ENCODE measurements at regions not wholly inside any gene's neighbourhood (a gene's known extent, or its start where the extent isn't known, plus 50 kb on each side); places are given as distances from the start of the nearest gene placed in this dataset.

GRCh38 chr10:128714644-128715415, 588.6 kb upstream of the MKI67 start:
- Histone ChIP-seq H3K9me3 (ENCODE audit: control insufficient read depth in 2 of 3, low read length in 3 of 3) (no peaks in the 10 kb centered on the region), H3K27me3 (ENCODE audit: control insufficient read depth in 2 of 2, insufficient read depth in 2 of 2, low read length in 2 of 2) (no peaks in the 10 kb centered on the region), H3K4me3 (ENCODE audit: low read length) (no peak overlapping the region), H3K36me3 (ENCODE audit: control insufficient read depth in 2 of 3, insufficient read depth in 3 of 3, low read length in 3 of 3) (no peaks in the 10 kb centered on the region), H3K27ac (ENCODE audit: low read depth, low read length) (no peak overlapping the region), H3K4me1 (ENCODE audit: control insufficient read depth in 2 of 2, insufficient read depth in 2 of 2, low read length in 2 of 2) (no peaks in the 10 kb centered on the region)
- Mint-ChIP-seq H3K27me3 (peaks cover 0 to 35% (median 17%) of the 10 kb centered on the region in 5 donors), H3K27ac (no peak overlapping the region), H3K4me3 (no peak overlapping the region), H3K36me3 (no peaks in the 10 kb centered on the region), H3K9me3 (peaks cover 0 to 3% (median 0%) of the 10 kb centered on the region in 11 donors), H3K4me1 (no peaks in the 10 kb centered on the region)
- intact Hi-C loops (cut with micrococcal nuclease): no loop called here
- CTCF ChIA-PET: no interaction called here
- DNase-seq (no peak), ATAC-seq (no peak)
- POLR2A ChIA-PET: no interaction called here

GRCh38 chr10:128716181-128716580, 590.0 kb upstream of the MKI67 start:
- CTCF ChIA-PET: no interaction called here
- H3K4me1 ChIP-seq (ENCODE audit: control insufficient read depth in 2 of 2, insufficient read depth in 2 of 2, low read length in 2 of 2): no peaks in the 10 kb centered on the region
- no peaks in the 10 kb centered on the region for H3K36me3 ChIP-seq (ENCODE audit: control insufficient read depth in 2 of 3, insufficient read depth in 3 of 3, low read length in 3 of 3)
- ATAC-seq: no peak
- H3K4me3 ChIP-seq (ENCODE audit: low read length): no peak overlapping the region
- POLR2A ChIA-PET: no interaction called here
- H3K27ac Mint-ChIP-seq: no peak overlapping the region
- no peaks in the 10 kb centered on the region for H3K27me3 ChIP-seq (ENCODE audit: control insufficient read depth in 2 of 2, insufficient read depth in 2 of 2, low read length in 2 of 2)
- peaks cover 0 to 3% (median 0%) of the 10 kb centered on the region in 11 donors for H3K9me3 Mint-ChIP-seq
- H3K27me3 Mint-ChIP-seq: peaks cover 0 to 37% (median 17%) of the 10 kb centered on the region in 5 donors
- H3K9me3 ChIP-seq (ENCODE audit: control insufficient read depth in 2 of 3, low read length in 3 of 3): no peaks in the 10 kb centered on the region
- DNase-seq: no peak
- no peak overlapping the region for H3K27ac ChIP-seq (ENCODE audit: low read depth, low read length)
- intact Hi-C loops (cut with micrococcal nuclease): no loop called here
- H3K36me3 Mint-ChIP-seq: no peaks in the 10 kb centered on the region
- H3K4me3 Mint-ChIP-seq: no peak overlapping the region
- H3K4me1 Mint-ChIP-seq: no peaks in the 10 kb centered on the region

GRCh38 chr10:128721963-128722445, 595.8 kb upstream of the MKI67 start:
- H3K27ac Mint-ChIP-seq: no peak overlapping the region
- no peaks in the 10 kb centered on the region for H3K36me3 Mint-ChIP-seq
- H3K4me1 ChIP-seq (ENCODE audit: control insufficient read depth in 2 of 2, insufficient read depth in 2 of 2, low read length in 2 of 2): no peaks in the 10 kb centered on the region
- no peak overlapping the region for H3K27ac ChIP-seq (ENCODE audit: low read depth, low read length)
- no peaks in the 10 kb centered on the region for H3K36me3 ChIP-seq (ENCODE audit: control insufficient read depth in 2 of 3, insufficient read depth in 3 of 3, low read length in 3 of 3)
- peaks cover 0 to 6% (median 0%) of the 10 kb centered on the region in 5 donors for H3K27me3 Mint-ChIP-seq
- peaks cover 0 to 8% (median 0%) of the 10 kb centered on the region in 11 donors for H3K9me3 Mint-ChIP-seq
- no peaks in the 10 kb centered on the region for H3K4me1 Mint-ChIP-seq
- H3K27me3 ChIP-seq (ENCODE audit: control insufficient read depth in 2 of 2, insufficient read depth in 2 of 2, low read length in 2 of 2): no peaks in the 10 kb centered on the region
- ATAC-seq (no peak), DNase-seq (no peak)
- H3K4me3 ChIP-seq (ENCODE audit: low read length): no peak overlapping the region
- ChIA-PET CTCF (no interaction called here), POLR2A (no interaction called here)
- intact Hi-C loops (cut with micrococcal nuclease): no loop called here
- no peaks in the 10 kb centered on the region for H3K9me3 ChIP-seq (ENCODE audit: control insufficient read depth in 2 of 3, low read length in 3 of 3)
- no peak overlapping the region for H3K4me3 Mint-ChIP-seq

GRCh38 chr10:128722947-128723346, 596.7 kb upstream of the MKI67 start:
- Mint-ChIP-seq H3K27me3 (peaks cover 0 to 6% (median 0%) of the 10 kb centered on the region in 5 donors), H3K4me1 (no peaks in the 10 kb centered on the region), H3K36me3 (no peaks in the 10 kb centered on the region), H3K9me3 (peaks cover 0 to 8% (median 0%) of the 10 kb centered on the region in 11 donors), H3K27ac (no peak overlapping the region), H3K4me3 (no peak overlapping the region)
- Histone ChIP-seq H3K4me1 (ENCODE audit: control insufficient read depth in 2 of 2, insufficient read depth in 2 of 2, low read length in 2 of 2) (no peaks in the 10 kb centered on the region), H3K27ac (ENCODE audit: low read depth, low read length) (no peak overlapping the region), H3K9me3 (ENCODE audit: control insufficient read depth in 2 of 3, low read length in 3 of 3) (no peaks in the 10 kb centered on the region), H3K4me3 (ENCODE audit: low read length) (no peak overlapping the region), H3K27me3 (ENCODE audit: control insufficient read depth in 2 of 2, insufficient read depth in 2 of 2, low read length in 2 of 2) (no peaks in the 10 kb centered on the region), H3K36me3 (ENCODE audit: control insufficient read depth in 2 of 3, insufficient read depth in 3 of 3, low read length in 3 of 3) (no peaks in the 10 kb centered on the region)
- ChIA-PET POLR2A (no interaction called here), CTCF (no interaction called here)
- intact Hi-C loops (cut with micrococcal nuclease): no loop called here
- DNase-seq (no peak), ATAC-seq (no peak)

- CTCF ChIA-PET: no interaction called here
- H3K27ac ChIP-seq (ENCODE audit: low read depth, low read length): no peak overlapping the region
- H3K36me3 ChIP-seq (ENCODE audit: control insufficient read depth in 2 of 3, insufficient read depth in 3 of 3, low read length in 3 of 3): no peaks in the 10 kb centered on the region
- Mint-ChIP-seq H3K4me1 (no peaks in the 10 kb centered on the region), H3K4me3 (no peak overlapping the region), H3K27me3 (peaks cover 0 to 12% (median 0%) of the 10 kb centered on the region in 5 donors), H3K9me3 (peaks cover 0 to 8% (median 0%) of the 10 kb centered on the region in 11 donors), H3K27ac (no peak overlapping the region), H3K36me3 (no peaks in the 10 kb centered on the region)
- H3K27me3 ChIP-seq (ENCODE audit: control insufficient read depth in 2 of 2, insufficient read depth in 2 of 2, low read length in 2 of 2): no peaks in the 10 kb centered on the region
- H3K9me3 ChIP-seq (ENCODE audit: control insufficient read depth in 2 of 3, low read length in 3 of 3): no peaks in the 10 kb centered on the region
- POLR2A ChIA-PET: no interaction called here
- ATAC-seq (peak; percentile 31), DNase-seq (no peak)
- H3K4me3 ChIP-seq (ENCODE audit: low read length): no peak overlapping the region
- intact Hi-C loops (cut with micrococcal nuclease): no loop called here
- no peaks in the 10 kb centered on the region for H3K4me1 ChIP-seq (ENCODE audit: control insufficient read depth in 2 of 2, insufficient read depth in 2 of 2, low read length in 2 of 2)
Observed at GRCh38 chr10:128723631-128724205, 597.5 kb upstream of the MKI67 start.

GRCh38 chr10:128725531-128725930, 599.3 kb upstream of the MKI67 start:
- Mint-ChIP-seq H3K27me3 (peaks cover 0 to 10% (median 0%) of the 10 kb centered on the region in 5 donors), H3K4me3 (no peak overlapping the region), H3K9me3 (peaks cover 0 to 7% (median 0%) of the 10 kb centered on the region in 11 donors), H3K36me3 (no peaks in the 10 kb centered on the region), H3K4me1 (no peaks in the 10 kb centered on the region), H3K27ac (no peak overlapping the region)
- intact Hi-C loops (cut with micrococcal nuclease): no loop called here
- Histone ChIP-seq H3K27ac (ENCODE audit: low read depth, low read length) (no peak overlapping the region), H3K4me3 (ENCODE audit: low read length) (no peak overlapping the region), H3K36me3 (ENCODE audit: control insufficient read depth in 2 of 3, insufficient read depth in 3 of 3, low read length in 3 of 3) (no peaks in the 10 kb centered on the region), H3K27me3 (ENCODE audit: control insufficient read depth in 2 of 2, insufficient read depth in 2 of 2, low read length in 2 of 2) (no peaks in the 10 kb centered on the region), H3K9me3 (ENCODE audit: control insufficient read depth in 2 of 3, low read length in 3 of 3) (no peaks in the 10 kb centered on the region), H3K4me1 (ENCODE audit: control insufficient read depth in 2 of 2, insufficient read depth in 2 of 2, low read length in 2 of 2) (no peaks in the 10 kb centered on the region)
- POLR2A ChIA-PET: no interaction called here
- no peak for DNase-seq
- CTCF ChIA-PET: no interaction called here
- ATAC-seq: no peak

- CTCF ChIA-PET: no interaction called here
- Mint-ChIP-seq H3K36me3 (no peaks in the 10 kb centered on the region), H3K4me3 (no peak overlapping the region), H3K27ac (no peak overlapping the region), H3K4me1 (no peaks in the 10 kb centered on the region), H3K27me3 (peaks cover 0 to 7% (median 0%) of the 10 kb centered on the region in 5 donors), H3K9me3 (peaks cover 0 to 7% (median 0%) of the 10 kb centered on the region in 11 donors)
- ATAC-seq (no peak), DNase-seq (no peak)
- H3K27ac ChIP-seq (ENCODE audit: low read depth, low read length): no peak overlapping the region
- no peaks in the 10 kb centered on the region for H3K36me3 ChIP-seq (ENCODE audit: control insufficient read depth in 2 of 3, insufficient read depth in 3 of 3, low read length in 3 of 3)
- intact Hi-C loops (cut with micrococcal nuclease): no loop called here
- no peaks in the 10 kb centered on the region for H3K4me1 ChIP-seq (ENCODE audit: control insufficient read depth in 2 of 2, insufficient read depth in 2 of 2, low read length in 2 of 2)
- no peaks in the 10 kb centered on the region for H3K27me3 ChIP-seq (ENCODE audit: control insufficient read depth in 2 of 2, insufficient read depth in 2 of 2, low read length in 2 of 2)
- POLR2A ChIA-PET: no interaction called here
- H3K4me3 ChIP-seq (ENCODE audit: low read length): no peak overlapping the region
- no peaks in the 10 kb centered on the region for H3K9me3 ChIP-seq (ENCODE audit: control insufficient read depth in 2 of 3, low read length in 3 of 3)
Observed at GRCh38 chr10:128727114-128727513, 600.9 kb upstream of the MKI67 start.
